CD4-positive, alpha-beta T cell treated with Interleukin-6 for 4 hours (primary cell): ENCODE measurements at regions not wholly inside any gene's neighbourhood (a gene's known extent, or its start where the extent isn't known, plus 50 kb on each side); places are given as distances from the start of the nearest gene placed in this dataset.
"Not testable (repeated sequence)": the region's sequence is repeated elsewhere in the genome, so short reads cannot be mapped to it uniquely, and the experiment has no call there.

Experiments
- DNase-seq: peaks from one replicate; pipeline ENCODE4 v3.0.0-alpha.2; 2020; ENCODE audit warnings: mixed read lengths

GRCh38 chr18:4755848-4756247 is 300.7 kb upstream of the DLGAP1 start:
- DNase-seq = no peak

GRCh38 chr18:4753151-4753550 is 298.0 kb upstream of the DLGAP1 start:
- not testable (repeated sequence) for DNase-seq

- DNase-seq = no peak
Observed at GRCh38 chr18:4751523-4751922, 296.4 kb upstream of the DLGAP1 start.

- DNase-seq = no peak
Observed at GRCh38 chr18:4750393-4751346, 295.6 kb upstream of the DLGAP1 start.

GRCh38 chr18:4748975-4749374 is 293.9 kb upstream of the DLGAP1 start:
- DNase-seq = no peak

- no peak for DNase-seq
Observed at GRCh38 chr18:4734903-4735302, 279.8 kb upstream of the DLGAP1 start.

- DNase-seq = no peak
Observed at GRCh38 chr18:4734021-4734420, 278.9 kb upstream of the DLGAP1 start.

GRCh38 chr18:4721545-4721944 is 266.4 kb upstream of the DLGAP1 start:
- DNase-seq = no peak

- DNase-seq = no peak
Observed at GRCh38 chr18:4720518-4720917, 265.4 kb upstream of the DLGAP1 start.

GRCh38 chr18:4705894-4706293 is 250.8 kb upstream of the DLGAP1 start:
- no peak for DNase-seq

- DNase-seq = no peak
Observed at GRCh38 chr18:4704781-4705180, 249.7 kb upstream of the DLGAP1 start.

- DNase-seq = no peak
Observed at GRCh38 chr18:4691836-4692235, 236.7 kb upstream of the DLGAP1 start.

GRCh38 chr18:4678685-4679084 is 223.6 kb upstream of the DLGAP1 start:
- not testable (repeated sequence) for DNase-seq

- DNase-seq = no peak
Observed at GRCh38 chr18:4677006-4677405, 221.9 kb upstream of the DLGAP1 start.

GRCh38 chr18:4672162-4672561 is 217.1 kb upstream of the DLGAP1 start:
- DNase-seq = no peak

GRCh38 chr18:4658804-4659203 is 203.7 kb upstream of the DLGAP1 start:
- DNase-seq = no peak

GRCh38 chr18:4653418-4653817 is 198.3 kb upstream of the DLGAP1 start:
- DNase-seq = no peak

GRCh38 chr18:4641771-4642368 is 186.8 kb upstream of the DLGAP1 start:
- no peak for DNase-seq

- no peak for DNase-seq
Observed at GRCh38 chr18:4640349-4641012, 185.4 kb upstream of the DLGAP1 start.

- DNase-seq = no peak
Observed at GRCh38 chr18:4639628-4640310, 184.7 kb upstream of the DLGAP1 start.

GRCh38 chr18:4638680-4639079 is 183.6 kb upstream of the DLGAP1 start:
- no peak for DNase-seq

- DNase-seq = no peak
Observed at GRCh38 chr18:4637876-4638275, 182.8 kb upstream of the DLGAP1 start.

- DNase-seq = no peak
Observed at GRCh38 chr18:4636967-4637366, 181.9 kb upstream of the DLGAP1 start.
